Activated T-helper 1 cell treated with anti-CD3 and anti-CD28 coated beads, Interleukin-12 subunit alpha, Interleukin-12 subunit beta, Interleukin-2, Interleukin-4 antibody, amounts not matched to agents 30 ng/mL and 10 ng/mL and 1 ng/mL, durations not matched to agents 14 hours and 24 hours and 36 hours (primary cell): ENCODE measurements at regions not wholly inside any gene's neighbourhood (a gene's known extent, or its start where the extent isn't known, plus 50 kb on each side); places are given as distances from the start of the nearest gene placed in this dataset.

Experiments used
- DNase-seq: peaks from one replicate; pipeline ENCODE4 v3.0.0; 2021; ENCODE audit warnings: low spot score
- H3K27ac Mint-ChIP-seq: one replicate; pipeline ENCODE4 v1.8.0; 2021; ENCODE audit warnings: mild to moderate bottlenecking, mixed read lengths
- H3K27me3 Mint-ChIP-seq: one replicate; pipeline ENCODE4 v1.8.0; 2022; ENCODE audit warnings: mild to moderate bottlenecking, moderate library complexity, mixed read lengths; ENCODE audit not compliant: insufficient read depth
- H3K36me3 Mint-ChIP-seq: one replicate; pipeline ENCODE4 v1.8.0; 2021; ENCODE audit warnings: low read depth, mixed read lengths
- H3K4me1 Mint-ChIP-seq: one replicate; pipeline ENCODE4 v1.8.0; 2021; ENCODE audit warnings: low read depth, mixed read lengths
- H3K4me3 Mint-ChIP-seq: one replicate; pipeline ENCODE4 v1.8.0; 2021; ENCODE audit warnings: mild to moderate bottlenecking, moderate library complexity, mixed read lengths
- H3K9me3 Mint-ChIP-seq: one replicate; pipeline ENCODE4 v1.8.0; 2021; ENCODE audit warnings: mixed read lengths
- intact Hi-C: fragments of 100-400 bp; cut with micrococcal nuclease; formaldehyde crosslinking; loops from one replicate; pipeline ENCODE4 v1.15.1; 2024

DNA sequence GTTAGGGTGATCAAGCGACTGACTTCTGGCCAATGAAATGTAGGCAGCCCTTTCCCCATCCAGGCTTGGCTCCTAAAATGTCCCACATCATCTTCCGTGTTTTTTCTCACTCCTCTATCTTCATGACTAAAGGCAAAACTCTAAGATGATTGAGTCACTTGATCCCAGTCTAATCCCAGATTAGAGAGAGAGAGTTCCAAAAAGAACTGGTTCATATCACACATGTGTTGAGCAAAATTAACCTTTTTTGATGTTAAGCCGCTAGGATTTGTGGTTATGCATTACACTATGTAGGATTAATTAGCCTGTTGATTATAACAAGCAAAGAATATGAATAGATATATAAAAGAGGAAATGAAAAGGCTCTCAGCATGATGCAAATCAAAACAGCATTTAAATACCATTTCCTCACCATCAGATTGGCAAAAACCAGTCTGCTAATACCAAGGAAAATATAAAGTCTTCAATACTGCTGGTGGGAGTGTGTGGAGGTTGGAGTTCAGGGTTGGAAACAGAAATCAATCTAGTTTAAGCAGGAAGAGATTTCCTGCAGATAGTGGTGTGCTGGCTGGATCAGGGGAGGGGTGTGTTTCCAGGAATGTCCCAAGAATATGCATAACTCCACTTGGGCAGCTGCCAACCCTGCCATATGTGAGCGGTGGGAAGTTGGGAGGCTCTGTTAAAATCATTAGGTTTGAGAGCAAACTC is 187.6 kb upstream of the S1PR3 start:
- H3K27me3 Mint-ChIP-seq, result peaks cover 13% of the 10 kb centered on the region
- H3K4me3 Mint-ChIP-seq, result no peak overlapping the region
- intact Hi-C loops, result no loop called here
- no peaks in the 10 kb centered on the region for H3K4me1 Mint-ChIP-seq
- H3K27ac Mint-ChIP-seq, result no peak overlapping the region
- H3K9me3 Mint-ChIP-seq, result no peaks in the 10 kb centered on the region
- no peaks in the 10 kb centered on the region for H3K36me3 Mint-ChIP-seq
- DNase-seq, result no peak

DNA sequence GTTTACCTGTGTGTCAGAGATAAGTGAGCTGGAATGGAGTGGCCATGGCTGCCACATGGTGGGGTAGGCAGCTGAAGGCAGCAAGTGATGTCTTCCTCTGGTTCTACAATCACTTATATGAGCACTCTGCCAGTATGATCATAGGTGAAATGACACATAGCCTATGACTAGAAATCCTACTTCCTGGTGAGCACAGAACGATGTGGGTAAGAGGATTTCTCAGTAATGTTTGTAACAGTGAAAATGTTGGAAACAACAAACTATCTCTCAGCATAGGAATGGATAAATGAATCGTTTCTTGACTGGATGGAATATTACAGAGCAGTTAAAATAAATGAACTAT is 187.0 kb upstream of the S1PR3 start:
- intact Hi-C loops, result no loop called here
- H3K4me3 Mint-ChIP-seq, result no peak overlapping the region
- no peak for DNase-seq
- H3K27ac Mint-ChIP-seq, result no peak overlapping the region
- peaks cover 13% of the 10 kb centered on the region for H3K27me3 Mint-ChIP-seq
- H3K4me1 Mint-ChIP-seq, result no peaks in the 10 kb centered on the region
- H3K9me3 Mint-ChIP-seq, result no peaks in the 10 kb centered on the region
- no peaks in the 10 kb centered on the region for H3K36me3 Mint-ChIP-seq

DNA sequence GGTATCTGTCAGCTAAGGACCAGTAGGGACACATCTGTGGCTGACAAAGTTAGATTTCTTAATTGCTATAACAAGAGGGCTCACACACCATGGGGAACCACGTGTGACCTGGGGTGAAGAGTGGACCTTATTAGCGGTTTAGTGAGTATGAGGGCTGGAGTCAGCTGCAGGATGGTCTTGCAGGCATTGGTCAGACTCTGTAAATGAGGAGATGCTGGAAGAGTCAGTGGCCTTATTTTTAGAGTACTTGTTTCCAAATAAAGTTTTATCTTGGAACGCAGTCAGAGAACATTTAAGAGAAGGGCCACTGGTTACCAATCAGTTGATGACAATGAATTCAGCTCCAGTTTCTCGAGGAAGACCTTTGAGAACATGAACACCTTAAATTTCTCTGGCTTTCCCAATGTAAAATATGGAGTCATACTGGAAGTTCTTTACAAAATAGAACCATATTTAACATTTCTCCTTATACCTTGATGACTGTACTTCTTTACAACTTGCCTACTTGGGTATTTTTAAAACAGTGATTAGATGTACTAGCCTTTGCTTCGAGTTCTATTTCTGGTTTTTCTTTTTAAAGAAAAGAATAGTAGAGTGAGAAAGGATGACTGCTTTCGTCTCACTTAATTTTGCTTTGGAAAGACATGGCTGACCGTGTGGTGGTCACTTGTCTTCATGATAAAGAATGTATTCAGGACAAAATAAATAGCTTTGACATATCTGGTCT is 185.9 kb upstream of the S1PR3 start:
- DNase-seq, result no peak
- intact Hi-C loops, result no loop called here
- no peaks in the 10 kb centered on the region for H3K36me3 Mint-ChIP-seq
- H3K27ac Mint-ChIP-seq, result no peak overlapping the region
- no peaks in the 10 kb centered on the region for H3K4me1 Mint-ChIP-seq
- peaks cover 13% of the 10 kb centered on the region for H3K27me3 Mint-ChIP-seq
- H3K9me3 Mint-ChIP-seq, result no peaks in the 10 kb centered on the region
- no peak overlapping the region for H3K4me3 Mint-ChIP-seq

DNA sequence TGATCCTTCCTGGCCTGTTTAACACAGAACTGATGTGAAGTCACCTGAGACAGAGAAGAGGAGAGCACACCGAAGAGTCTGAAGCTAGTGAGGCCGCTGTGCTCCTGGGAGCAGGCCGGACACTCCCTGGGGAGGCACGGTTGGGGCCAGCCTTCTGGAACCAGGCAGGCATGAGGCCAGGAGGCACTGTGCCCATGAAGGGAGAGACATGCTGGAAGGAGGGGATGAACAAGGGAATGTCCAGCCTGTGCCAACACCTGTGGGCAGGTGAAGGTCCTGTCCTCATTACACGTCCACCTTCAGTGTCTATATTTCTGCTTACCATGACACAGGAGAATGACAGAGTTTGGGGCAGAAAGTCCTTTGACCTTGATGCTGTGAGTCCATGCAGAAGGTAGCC is 183.8 kb upstream of the S1PR3 start:
- Mint-ChIP-seq H3K27ac (no peak overlapping the region), H3K27me3 (peaks cover 8% of the 10 kb centered on the region), H3K4me1 (no peaks in the 10 kb centered on the region), H3K36me3 (no peaks in the 10 kb centered on the region), H3K9me3 (no peaks in the 10 kb centered on the region), H3K4me3 (no peak overlapping the region)
- no peak for DNase-seq
- intact Hi-C loops, result no loop called here

DNA sequence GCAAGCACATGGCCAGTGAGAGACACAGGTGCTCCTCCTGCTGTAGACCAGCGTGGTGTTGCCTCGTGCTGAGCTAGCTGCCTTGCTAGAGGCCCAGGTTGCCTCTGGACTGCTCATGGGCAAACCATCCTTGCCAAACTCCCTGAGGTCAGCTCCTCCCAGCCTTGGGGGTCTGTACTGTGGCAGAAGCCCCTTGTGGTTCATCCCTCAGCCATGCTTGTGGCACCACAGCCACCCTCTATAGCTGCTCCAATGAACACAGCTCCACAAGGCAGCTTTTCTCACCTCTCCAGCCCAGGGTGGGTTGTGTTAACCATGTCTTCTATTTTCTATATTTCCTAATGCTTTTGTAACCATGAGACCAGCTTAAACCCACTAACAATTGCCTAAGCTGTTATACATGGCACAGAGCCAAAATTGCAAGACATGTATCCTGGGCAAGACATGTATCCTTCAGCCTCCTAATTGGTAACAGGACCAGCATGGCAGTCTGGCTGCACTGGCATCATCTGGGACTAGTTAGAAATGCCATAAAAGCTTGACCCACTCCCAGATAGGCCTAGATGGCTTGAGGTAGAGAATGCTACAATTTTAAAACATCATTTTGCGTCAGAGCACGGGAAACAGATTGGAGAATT is 183.1 kb upstream of the S1PR3 start:
- Mint-ChIP-seq H3K36me3 (no peaks in the 10 kb centered on the region), H3K4me3 (no peak overlapping the region), H3K4me1 (no peaks in the 10 kb centered on the region), H3K9me3 (no peaks in the 10 kb centered on the region), H3K27me3 (peaks cover 6% of the 10 kb centered on the region), H3K27ac (no peak overlapping the region)
- intact Hi-C loops, result no loop called here
- DNase-seq, result no peak

DNA sequence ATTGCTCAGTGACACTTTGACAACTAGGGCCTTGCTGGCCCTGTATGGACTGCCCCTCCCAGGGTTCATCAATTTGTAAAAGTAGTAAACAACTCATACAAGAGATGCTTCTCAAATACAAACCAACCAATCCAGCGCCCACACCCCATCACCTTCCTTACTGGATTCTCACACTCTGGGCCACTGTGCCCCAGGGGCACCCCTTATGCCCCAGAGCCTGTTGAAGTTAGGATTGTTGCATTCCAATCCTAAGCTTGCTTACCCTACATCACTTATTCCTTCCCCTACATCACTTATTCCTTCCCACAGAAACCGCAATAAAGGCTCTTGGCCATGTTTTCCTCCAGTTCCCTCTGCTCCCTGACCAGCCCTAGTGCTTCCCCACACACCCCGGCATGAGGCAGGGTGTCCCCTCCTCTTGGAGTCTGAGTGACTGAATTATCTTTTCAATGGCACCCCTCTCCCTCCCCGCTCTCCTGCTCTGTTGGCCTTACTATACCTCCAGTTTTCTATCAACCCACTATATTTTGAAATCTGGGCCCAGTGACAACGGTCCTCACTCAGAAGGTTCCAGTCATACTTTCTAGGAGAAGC is 182.4 kb upstream of the S1PR3 start:
- Mint-ChIP-seq H3K27me3 (peaks cover 5% of the 10 kb centered on the region), H3K4me3 (no peak overlapping the region), H3K4me1 (no peaks in the 10 kb centered on the region), H3K27ac (no peak overlapping the region), H3K36me3 (no peaks in the 10 kb centered on the region), H3K9me3 (no peaks in the 10 kb centered on the region)
- no peak for DNase-seq
- intact Hi-C loops, result no loop called here

DNA sequence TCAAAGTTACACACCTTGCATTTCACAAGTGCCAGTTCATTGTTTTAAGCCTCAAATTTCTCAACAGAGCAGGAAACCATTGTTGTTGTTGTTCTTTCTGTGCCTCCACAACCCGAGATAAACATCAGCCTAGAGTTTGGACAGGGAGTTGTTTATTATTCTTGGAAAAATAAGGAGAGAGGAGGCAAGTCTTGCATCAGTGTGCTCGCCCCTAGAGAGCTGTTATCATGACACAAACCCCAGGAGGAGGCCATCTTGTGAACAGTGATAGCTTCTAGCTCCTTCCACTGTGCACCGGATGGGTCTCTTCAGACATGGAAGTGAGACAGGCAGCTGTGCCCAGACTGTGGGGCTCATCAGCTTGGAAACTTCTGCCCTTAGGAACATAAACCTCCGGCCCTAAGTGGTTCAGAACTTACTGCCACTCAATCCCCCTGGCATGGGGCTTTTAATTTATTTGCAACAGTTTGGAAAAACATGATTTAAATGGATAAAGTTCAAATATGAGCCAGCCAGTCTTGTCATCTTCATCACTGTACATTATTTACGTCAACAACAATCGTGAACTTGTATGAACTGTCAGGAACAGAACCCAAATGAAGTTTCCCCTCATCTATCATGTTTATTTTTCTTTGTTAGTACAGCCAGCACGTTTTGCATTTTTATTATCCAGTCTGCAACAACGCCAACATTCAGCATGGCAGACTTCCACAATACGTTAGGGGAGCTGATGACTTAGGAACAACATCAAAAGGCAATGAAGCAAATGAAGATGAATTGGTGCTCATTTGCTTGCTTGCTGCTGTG is 181.7 kb upstream of the S1PR3 start:
- Mint-ChIP-seq H3K27ac (no peak overlapping the region), H3K27me3 (peaks cover 5% of the 10 kb centered on the region), H3K9me3 (no peaks in the 10 kb centered on the region), H3K4me1 (no peaks in the 10 kb centered on the region), H3K36me3 (no peaks in the 10 kb centered on the region), H3K4me3 (no peak overlapping the region)
- no peak for DNase-seq
- intact Hi-C loops, result no loop called here

DNA sequence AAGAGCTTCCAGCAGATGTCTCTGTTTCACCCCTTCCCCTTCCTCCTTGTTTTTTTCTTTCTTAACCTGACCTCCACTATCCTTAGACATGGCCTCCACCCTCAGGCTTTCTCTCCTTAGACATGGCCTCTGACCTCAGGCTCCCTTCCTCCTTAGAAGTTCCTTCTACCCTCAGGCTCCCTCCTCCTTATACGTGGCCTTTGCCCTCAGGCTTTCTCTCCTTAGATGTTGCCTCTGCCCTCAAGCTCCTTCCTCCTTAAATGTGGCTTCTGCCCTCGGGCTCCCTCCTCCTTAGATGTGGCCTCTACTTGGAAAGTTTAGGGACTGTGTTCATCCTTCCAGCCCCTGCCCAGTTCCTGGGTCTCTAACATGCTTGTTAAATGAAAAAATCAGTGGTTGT is 180.4 kb upstream of the S1PR3 start:
- intact Hi-C loops, result no loop called here
- no peaks in the 10 kb centered on the region for H3K4me1 Mint-ChIP-seq
- no peak overlapping the region for H3K27ac Mint-ChIP-seq

DNA sequence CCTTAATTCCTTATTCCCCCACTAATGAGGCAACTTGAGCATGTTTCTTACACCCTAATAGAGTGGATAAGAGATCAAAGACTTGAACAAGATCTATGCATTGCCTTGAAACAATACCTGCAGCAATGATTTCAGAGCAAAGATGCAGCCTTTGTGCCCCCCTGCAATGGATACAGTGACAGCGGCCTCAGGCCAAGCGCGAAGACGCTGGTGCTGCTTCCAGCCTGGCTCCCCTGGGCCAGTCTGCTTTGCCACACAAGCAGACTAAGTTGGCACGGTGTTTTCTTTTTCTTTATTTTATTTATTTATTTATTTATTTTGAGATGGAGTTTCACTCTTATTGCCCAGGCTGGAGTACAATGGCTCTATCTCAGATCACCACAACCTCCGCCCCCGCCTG is 179.8 kb upstream of the S1PR3 start:
- Mint-ChIP-seq H3K27ac (no peak overlapping the region), H3K27me3 (peaks cover 11% of the 10 kb centered on the region), H3K36me3 (no peaks in the 10 kb centered on the region), H3K4me1 (no peaks in the 10 kb centered on the region), H3K9me3 (no peaks in the 10 kb centered on the region), H3K4me3 (no peak overlapping the region)
- no peak for DNase-seq
- intact Hi-C loops, result no loop called here

More for the DNA sequence above, 180.4 kb upstream of the S1PR3 start:
- DNase-seq, result no peak
- Mint-ChIP-seq H3K9me3 (no peaks in the 10 kb centered on the region), H3K36me3 (no peaks in the 10 kb centered on the region), H3K4me3 (no peak overlapping the region), H3K27me3 (peaks cover 10% of the 10 kb centered on the region)

DNA sequence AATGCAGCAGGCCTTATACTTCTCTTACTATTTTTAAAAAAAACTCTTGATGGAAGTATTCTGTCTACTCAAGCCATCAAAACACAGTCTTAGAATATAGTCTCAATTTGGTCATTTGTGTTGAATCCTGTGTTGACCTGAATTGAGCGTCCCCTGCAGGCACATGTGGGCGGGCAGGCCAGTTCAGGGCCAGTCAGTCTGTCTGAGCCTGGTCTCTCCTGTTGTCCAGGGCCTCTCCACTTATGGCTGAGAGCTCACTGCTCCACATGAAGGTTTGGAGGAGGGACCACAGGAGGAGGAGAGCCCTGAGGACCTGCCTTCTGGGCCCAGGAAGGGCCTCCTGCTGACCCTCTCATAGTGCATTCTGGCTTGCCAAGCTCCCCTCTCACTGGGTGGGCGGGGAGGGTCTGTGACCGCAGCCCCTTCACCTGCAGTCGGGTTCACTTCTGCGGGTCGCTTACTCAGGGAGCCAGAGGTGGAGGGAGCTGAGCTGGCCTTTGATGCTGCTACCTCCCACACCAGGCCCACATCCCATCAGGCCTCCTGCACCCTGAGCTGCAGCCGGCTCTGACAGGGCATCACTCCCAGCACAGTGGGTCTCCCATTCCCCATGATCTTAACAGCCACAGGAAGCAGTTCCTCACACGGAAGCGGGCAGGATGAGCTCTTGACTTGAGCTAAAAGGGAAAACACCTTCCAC is 178.2 kb upstream of the S1PR3 start:
- H3K9me3 Mint-ChIP-seq, result no peaks in the 10 kb centered on the region
- H3K27me3 Mint-ChIP-seq, result peaks cover 9% of the 10 kb centered on the region
- H3K4me3 Mint-ChIP-seq, result no peak overlapping the region
- H3K36me3 Mint-ChIP-seq, result no peaks in the 10 kb centered on the region
- H3K27ac Mint-ChIP-seq, result no peak overlapping the region
- DNase-seq, result no peak
- intact Hi-C loops, result no loop called here
- H3K4me1 Mint-ChIP-seq, result no peaks in the 10 kb centered on the region

DNA sequence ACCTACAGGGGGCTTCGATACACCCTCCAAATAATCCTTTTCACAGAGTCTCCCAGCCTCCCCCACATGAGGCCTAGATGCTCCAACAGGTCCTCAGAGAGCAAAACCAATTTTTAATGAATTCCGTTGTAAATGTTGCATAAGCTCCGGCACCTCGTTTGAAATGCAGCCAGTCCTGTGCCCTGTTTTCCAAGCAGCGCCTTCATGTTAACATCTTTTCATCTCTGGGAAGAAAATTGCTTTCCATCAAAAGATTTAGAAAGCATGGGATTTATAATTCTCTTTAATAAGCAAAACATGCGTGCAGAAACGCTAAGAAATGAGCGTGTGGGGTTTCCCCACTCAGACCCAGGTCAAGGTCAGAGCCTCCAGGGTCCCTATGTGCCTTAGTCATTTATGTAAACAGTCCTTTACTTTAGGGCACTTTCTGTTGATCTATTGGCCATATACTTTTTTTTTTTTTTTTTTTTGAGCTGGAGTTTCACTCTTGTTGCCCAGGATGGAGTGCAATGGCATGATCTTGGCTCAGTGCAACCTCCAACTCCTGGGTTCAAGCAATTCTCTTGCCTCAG is 177.5 kb upstream of the S1PR3 start:
- H3K27ac Mint-ChIP-seq, result no peak overlapping the region
- no peak overlapping the region for H3K4me3 Mint-ChIP-seq
- no peak for DNase-seq
- H3K27me3 Mint-ChIP-seq, result peaks cover 9% of the 10 kb centered on the region
- no peaks in the 10 kb centered on the region for H3K4me1 Mint-ChIP-seq
- H3K36me3 Mint-ChIP-seq, result no peaks in the 10 kb centered on the region
- no peaks in the 10 kb centered on the region for H3K9me3 Mint-ChIP-seq
- intact Hi-C loops, result no loop called here

DNA sequence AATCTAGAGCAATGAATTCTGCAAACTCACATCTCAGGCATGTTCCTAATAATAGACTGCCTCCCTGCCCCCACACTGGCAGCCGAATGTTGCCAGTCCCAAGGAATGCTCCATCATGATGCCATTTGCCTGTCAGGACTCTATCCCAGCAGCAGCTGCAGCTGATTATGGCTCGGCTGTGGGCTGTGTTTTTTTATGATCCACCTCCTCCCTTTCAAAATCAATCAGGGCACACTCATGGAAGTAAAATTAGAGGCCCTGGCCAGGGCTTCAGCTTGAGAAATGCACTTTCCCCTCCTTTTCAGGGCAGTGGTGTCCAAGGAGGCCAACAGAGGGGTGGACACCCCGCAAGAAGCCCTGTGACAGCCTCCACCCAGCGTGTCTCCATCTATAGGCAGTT is 176.7 kb upstream of the S1PR3 start:
- DNase-seq, result no peak
- H3K36me3 Mint-ChIP-seq, result no peaks in the 10 kb centered on the region
- peaks cover 9% of the 10 kb centered on the region for H3K27me3 Mint-ChIP-seq
- H3K4me1 Mint-ChIP-seq, result no peaks in the 10 kb centered on the region
- no peak overlapping the region for H3K27ac Mint-ChIP-seq
- H3K4me3 Mint-ChIP-seq, result no peak overlapping the region
- H3K9me3 Mint-ChIP-seq, result no peaks in the 10 kb centered on the region
- intact Hi-C loops, result no loop called here
